ENCODE measurements at regions not wholly inside any gene's neighbourhood (a gene's known extent, or its start where the extent isn't known, plus 50 kb on each side); places are given as distances from the start of the nearest gene placed in this dataset.

DNA sequence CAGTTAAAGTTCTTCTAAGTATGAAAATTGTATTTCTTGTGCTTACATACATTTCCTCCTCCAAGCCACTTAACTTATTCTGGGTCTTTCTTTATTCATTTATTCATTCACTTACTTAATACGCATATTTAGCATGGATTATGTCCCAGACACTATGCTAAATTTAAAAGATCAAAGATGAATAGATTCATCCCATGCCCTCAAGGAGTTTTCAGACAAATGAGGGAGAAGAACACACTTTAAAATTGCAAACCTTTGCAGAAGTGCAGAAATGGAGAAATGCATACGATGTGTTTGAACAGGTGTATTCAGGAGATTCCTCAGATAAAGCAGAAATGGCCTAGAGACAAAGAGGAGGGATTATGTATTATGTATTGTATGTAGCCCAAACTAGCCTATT, 298.7 kb upstream of the SOX11 start:
- H3K4me1 ChIP-seq (ENCODE audit: control insufficient read depth, insufficient read depth, low read length), result no peaks in the 10 kb centered on the region
- no peak overlapping the region for H3K4me2 ChIP-seq (ENCODE audit: control insufficient read depth, insufficient read depth)
- H3K9me3 ChIP-seq (replicated peaks; ENCODE audit: control insufficient read depth, insufficient read depth, low read length), result no peaks in the 10 kb centered on the region
- no peak overlapping the region for H3K27ac ChIP-seq (ENCODE audit: control insufficient read depth, insufficient read depth)
- no peak for ATAC-seq
- SMC1A ChIA-PET (ENCODE audit: uncharacterized antibody, unreplicated experiment), result no interaction called here
- no peak overlapping the region for H2AFZ ChIP-seq (ENCODE audit: control insufficient read depth, low read depth, low read length)
- in situ Hi-C loops (cut with MboI) (no loop called here), intact Hi-C loops (cut with micrococcal nuclease; ENCODE audit: unreplicated experiment) (no loop called here)
- no peak for DNase-seq (ENCODE audit: low read depth, low spot score)
- H3K79me2 ChIP-seq (ENCODE audit: control insufficient read depth, insufficient read depth, low read length), result no peaks in the 10 kb centered on the region
- no peak for FAIRE-seq
- CTCF ChIA-PET, result no interaction called here
- TF ChIP-seq, protein P1, sequence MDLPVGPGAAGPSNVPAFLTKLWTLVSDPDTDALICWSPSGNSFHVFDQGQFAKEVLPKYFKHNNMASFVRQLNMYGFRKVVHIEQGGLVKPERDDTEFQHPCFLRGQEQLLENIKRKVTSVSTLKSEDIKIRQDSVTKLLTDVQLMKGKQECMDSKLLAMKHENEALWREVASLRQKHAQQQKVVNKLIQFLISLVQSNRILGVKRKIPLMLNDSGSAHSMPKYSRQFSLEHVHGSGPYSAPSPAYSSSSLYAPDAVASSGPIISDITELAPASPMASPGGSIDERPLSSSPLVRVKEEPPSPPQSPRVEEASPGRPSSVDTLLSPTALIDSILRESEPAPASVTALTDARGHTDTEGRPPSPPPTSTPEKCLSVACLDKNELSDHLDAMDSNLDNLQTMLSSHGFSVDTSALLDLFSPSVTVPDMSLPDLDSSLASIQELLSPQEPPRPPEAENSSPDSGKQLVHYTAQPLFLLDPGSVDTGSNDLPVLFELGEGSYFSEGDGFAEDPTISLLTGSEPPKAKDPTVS (IDR thresholded peaks at IDR 0.05; ENCODE audit: low read depth, low read length), result no peak
- TF ChIP-seq FOS (IDR thresholded peaks at IDR 0.05; ENCODE audit: borderline replicate concordance, extremely low read depth, insufficient read length) (no peak), ZZZ3 (IDR thresholded peaks at IDR 0.05; ENCODE audit: control insufficient read depth, insufficient read length, low read depth) (no peak), TARDBP (IDR thresholded peaks at IDR 0.05; ENCODE audit: borderline replicate concordance) (no peak), CBX5 (IDR thresholded peaks at IDR 0.05; ENCODE audit: low read depth) (no peak), MYB (IDR thresholded peaks at IDR 0.05; ENCODE audit: borderline replicate concordance, low read depth, low read length) (no peak), CHD2 (IDR thresholded peaks at IDR 0.05; ENCODE audit: borderline replicate concordance, low read depth, low read length) (no peak), HDAC2 (IDR thresholded peaks at IDR 0.05) (no peak), SREBF2 (IDR thresholded peaks at IDR 0.05; ENCODE audit: low read length) (no peak), KLF5 (IDR thresholded peaks at IDR 0.05; ENCODE audit: partially characterized antibody) (no peak), SRF (IDR thresholded peaks at IDR 0.05; ENCODE audit: low read depth in 2 of 2, low read length in 2 of 2) (no peak), RFX5 (IDR thresholded peaks at IDR 0.05; ENCODE audit: low read depth, low read length) (no peak), SPI1 (IDR thresholded peaks at IDR 0.05; ENCODE audit: borderline replicate concordance, insufficient read depth, low read depth, low read length) (no peak), LARP7 (IDR thresholded peaks at IDR 0.05) (no peak), MTA3 (IDR thresholded peaks at IDR 0.05; ENCODE audit: borderline replicate concordance, low read length) (no peak)
- TF ChIP-seq, protein P2, sequence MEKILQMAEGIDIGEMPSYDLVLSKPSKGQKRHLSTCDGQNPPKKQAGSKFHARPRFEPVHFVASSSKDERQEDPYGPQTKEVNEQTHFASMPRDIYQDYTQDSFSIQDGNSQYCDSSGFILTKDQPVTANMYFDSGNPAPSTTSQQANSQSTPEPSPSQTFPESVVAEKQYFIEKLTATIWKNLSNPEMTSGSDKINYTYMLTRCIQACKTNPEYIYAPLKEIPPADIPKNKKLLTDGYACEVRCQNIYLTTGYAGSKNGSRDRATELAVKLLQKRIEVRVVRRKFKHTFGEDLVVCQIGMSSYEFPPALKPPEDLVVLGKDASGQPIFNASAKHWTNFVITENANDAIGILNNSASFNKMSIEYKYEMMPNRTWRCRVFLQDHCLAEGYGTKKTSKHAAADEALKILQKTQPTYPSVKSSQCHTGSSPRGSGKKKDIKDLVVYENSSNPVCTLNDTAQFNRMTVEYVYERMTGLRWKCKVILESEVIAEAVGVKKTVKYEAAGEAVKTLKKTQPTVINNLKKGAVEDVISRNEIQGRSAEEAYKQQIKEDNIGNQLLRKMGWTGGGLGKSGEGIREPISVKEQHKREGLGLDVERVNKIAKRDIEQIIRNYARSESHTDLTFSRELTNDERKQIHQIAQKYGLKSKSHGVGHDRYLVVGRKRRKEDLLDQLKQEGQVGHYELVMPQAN (conservative IDR thresholded peaks at IDR 0.05), result no peak
- no peak overlapping the region for H3K9ac ChIP-seq (ENCODE audit: control insufficient read depth, insufficient read depth, low read length)
- no peaks in the 10 kb centered on the region for H4K20me1 ChIP-seq (ENCODE audit: control insufficient read depth, insufficient read depth)
- BruUV-seq (replicated peaks), result no TSS peak
- no peak overlapping the region for H3K4me3 ChIP-seq
- no peaks in the 10 kb centered on the region for H3K36me3 ChIP-seq (ENCODE audit: control insufficient read depth in 2 of 2, insufficient read depth in 2 of 2, low read length in 1 of 2)
- RAD21 ChIA-PET (ENCODE audit: unreplicated experiment), result no interaction called here
- H3K27me3 ChIP-seq (replicated peaks in 1 of 2; ENCODE audit: control insufficient read depth in 2 of 2, insufficient read depth in 2 of 2, low read length in 1 of 2), result no peaks in the 10 kb centered on the region
- POLR2A ChIA-PET, result no interaction called here
- 17% methylated on average over 2 of the region's 2 CpGs for WGBS (ENCODE audit: insufficient coverage, insufficient replicate concordance, low lambda C conversion rate, missing lambda C conversion rate)

Data from GM12878 (cell line).